Upper lobe of left lung (tissue), 6 donors: ENCODE measurements at regions not wholly inside any gene's neighbourhood (a gene's known extent, or its start where the extent isn't known, plus 50 kb on each side); places are given as distances from the start of the nearest gene placed in this dataset.

Source experiments
- ATAC-seq, 2 donors: fragments of 200-7000 bp; cut with Tn5 transposase; one replicate each; pipeline ENCODE4 v1.9.1; 2022; ENCODE audit warnings: mild to moderate bottlenecking in 2 of 2, moderate library complexity in 2 of 2; ENCODE audit not compliant: low FRiP score in 2 of 2
- DNase-seq, 2 donors: peaks; one replicate each; pipeline ENCODE4 v3.0.0-alpha.2; 2019 to 2020
- H3K27ac ChIP-seq, 4 donors: fragments of 200-600 bp; sonication (generic); one replicate each; pipeline ENCODE4 v1.5.1; 2016 to 2019
- H3K27me3 ChIP-seq, 4 donors: fragments of 200-600 bp; sonication (generic); one replicate each; pipeline ENCODE4 v1.5.1; 2017 to 2019
- H3K36me3 ChIP-seq, 4 donors: fragments of 200-600 bp; sonication (generic); one replicate each; pipeline ENCODE4 v1.5.1; 2016 to 2019
- H3K4me1 ChIP-seq, 4 donors: fragments of 200-600 bp; sonication (generic); one replicate each; pipeline ENCODE4 v1.5.1; 2018 to 2019
- H3K4me3 ChIP-seq, 4 donors: fragments of 200-600 bp; sonication (generic); one replicate each; pipeline ENCODE4 v1.5.1; 2017 to 2019; ENCODE audit warnings: mild to moderate bottlenecking in 2 of 4, moderate library complexity in 1 of 4
- H3K9me3 ChIP-seq, 4 donors: fragments of 200-600 bp; sonication (generic); one replicate each; pipeline ENCODE4 v1.5.1; 2018 to 2019
- EP300 ChIP-seq, 4 donors: sonication (generic); formaldehyde crosslinking; IDR thresholded peaks; one replicate each; pipeline ENCODE4 v1.5.1; 2017; ENCODE audit warnings: antibody characterized with exemption in 4 of 4, control low read depth in 2 of 4
- POLR2A ChIP-seq, 4 donors: fragments of 450-650 bp; IDR thresholded peaks; one replicate each; pipeline ENCODE4 v1.5.1; 2016 to 2017; ENCODE audit warnings: antibody characterized with exemption in 4 of 4, mild to moderate bottlenecking in 2 of 4
- POLR2AphosphoS5 ChIP-seq, 2 donors: sonication (generic); formaldehyde crosslinking; IDR thresholded peaks; one replicate each; pipeline ENCODE4 v1.5.1; 2017; ENCODE audit warnings: antibody characterized with exemption in 2 of 2
- WGBS, 2 donors: methylation state at CpG; one replicate each; pipeline ENCODE4 v1.1.5; 2017 to 2018; 5-methylcytosine and 5-hydroxymethylcytosine counted together
- TF ChIP-seq, protein P1 (sequence below), 6 experiments: fragments of 450-650 bp in 4 of 6; fragments of 200-600 bp in 2 of 6; sonication (generic) in 2 of 6; IDR thresholded peaks; one replicate each; pipeline ENCODE4 v1.5.1; 2016 to 2019; ENCODE audit warnings: antibody characterized with exemption in 6 of 6
- donor health status: DM: no; HTN: no; CAD: no; lungs with moderate emphysema.
- donor health status: DM: no; HTN: yes; CAD: no; lungs with severe emphysema.

DNA sequence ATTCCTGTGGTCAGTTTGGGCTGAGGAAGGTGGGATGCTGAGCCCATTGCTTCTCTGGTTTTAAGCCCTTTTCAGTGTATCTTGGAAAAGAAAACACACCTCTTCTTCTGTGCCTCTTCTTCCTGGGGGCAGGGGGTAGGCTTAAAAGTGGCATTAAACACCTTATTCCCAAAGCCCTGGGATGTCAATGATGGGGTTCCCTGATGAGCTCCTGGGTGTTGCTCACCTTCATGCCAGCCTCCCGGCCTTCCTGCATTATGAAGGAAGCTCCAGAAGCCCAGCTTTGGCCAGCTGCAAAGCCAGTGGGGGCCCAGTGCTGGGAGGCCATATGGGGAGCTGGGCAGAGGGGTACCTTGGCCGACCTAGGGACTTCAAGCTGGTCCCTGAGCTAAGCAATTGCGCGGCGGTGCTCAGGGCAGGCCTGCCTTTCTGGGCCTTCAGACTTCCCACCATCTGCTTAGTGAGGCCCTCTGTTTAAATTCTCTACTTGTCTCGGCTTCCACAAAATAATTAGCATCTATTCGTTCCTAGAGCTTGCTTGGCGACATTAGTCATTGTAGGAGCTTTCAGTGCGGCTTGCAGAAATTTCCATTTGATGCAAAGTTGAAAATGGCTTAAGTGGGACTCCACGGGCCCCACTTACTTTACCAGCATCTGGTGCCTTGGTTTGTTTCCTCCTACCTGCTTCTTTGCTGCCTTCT, 121.7 kb upstream of the NLRP1 start:
- DNase-seq (peak in 1 of 2 donors; percentile 50), ATAC-seq (no peak)
- 88 to 89% methylated on average over 9 to 10 of the region's 10 CpGs for WGBS, 2 donors
- no peaks in the 10 kb centered on the region for H3K27me3 ChIP-seq
- TF ChIP-seq EP300 (IDR thresholded peaks at IDR 0.05): no peak
- no peak for TF ChIP-seq POLR2AphosphoS5 (IDR thresholded peaks at IDR 0.05)
- TF ChIP-seq, protein P1, sequence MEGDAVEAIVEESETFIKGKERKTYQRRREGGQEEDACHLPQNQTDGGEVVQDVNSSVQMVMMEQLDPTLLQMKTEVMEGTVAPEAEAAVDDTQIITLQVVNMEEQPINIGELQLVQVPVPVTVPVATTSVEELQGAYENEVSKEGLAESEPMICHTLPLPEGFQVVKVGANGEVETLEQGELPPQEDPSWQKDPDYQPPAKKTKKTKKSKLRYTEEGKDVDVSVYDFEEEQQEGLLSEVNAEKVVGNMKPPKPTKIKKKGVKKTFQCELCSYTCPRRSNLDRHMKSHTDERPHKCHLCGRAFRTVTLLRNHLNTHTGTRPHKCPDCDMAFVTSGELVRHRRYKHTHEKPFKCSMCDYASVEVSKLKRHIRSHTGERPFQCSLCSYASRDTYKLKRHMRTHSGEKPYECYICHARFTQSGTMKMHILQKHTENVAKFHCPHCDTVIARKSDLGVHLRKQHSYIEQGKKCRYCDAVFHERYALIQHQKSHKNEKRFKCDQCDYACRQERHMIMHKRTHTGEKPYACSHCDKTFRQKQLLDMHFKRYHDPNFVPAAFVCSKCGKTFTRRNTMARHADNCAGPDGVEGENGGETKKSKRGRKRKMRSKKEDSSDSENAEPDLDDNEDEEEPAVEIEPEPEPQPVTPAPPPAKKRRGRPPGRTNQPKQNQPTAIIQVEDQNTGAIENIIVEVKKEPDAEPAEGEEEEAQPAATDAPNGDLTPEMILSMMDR (IDR thresholded peaks at IDR 0.05): no peak
- TF ChIP-seq POLR2A (IDR thresholded peaks at IDR 0.05): no peak
- H3K36me3 ChIP-seq: no peaks in the 10 kb centered on the region
- no peak overlapping the region for H3K4me3 ChIP-seq
- H3K27ac ChIP-seq: no peak overlapping the region
- H3K4me1 ChIP-seq: no peaks in the 10 kb centered on the region
- H3K9me3 ChIP-seq: peaks cover 0 to 10% (median 5%) of the 10 kb centered on the region in 4 donors

DNA sequence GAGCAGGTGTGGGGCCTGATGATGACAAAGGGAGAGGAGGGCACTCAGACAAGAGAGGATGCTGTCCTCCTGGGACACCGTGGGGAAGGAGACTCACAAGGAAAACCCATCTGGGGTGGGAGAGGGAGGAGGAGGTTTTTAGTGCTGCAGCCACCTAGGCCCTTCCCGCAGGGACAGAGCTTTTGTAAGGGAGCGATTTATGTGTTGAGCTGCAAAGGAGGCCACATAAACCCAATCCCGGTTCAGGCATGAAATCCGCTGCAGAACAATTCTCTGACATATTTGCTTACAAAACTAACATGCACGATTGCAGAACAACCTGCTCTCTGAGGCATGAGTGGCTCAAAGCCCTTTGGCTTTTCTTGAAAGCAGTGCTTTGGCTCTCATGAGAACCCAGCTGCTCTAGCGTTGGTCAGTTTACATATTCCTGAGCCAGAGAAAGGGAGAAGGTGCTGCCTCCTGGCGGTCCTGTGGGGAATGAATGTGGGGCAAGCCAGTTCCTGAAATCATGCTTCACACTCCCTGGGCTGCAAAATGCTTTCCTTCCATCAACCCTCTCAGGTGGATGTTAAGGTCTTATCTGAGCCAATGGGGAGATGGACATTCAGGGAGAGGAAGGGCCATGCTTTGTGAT, 122.4 kb upstream of the NLRP1 start:
- H3K27me3 ChIP-seq: no peaks in the 10 kb centered on the region
- no peaks in the 10 kb centered on the region for H3K36me3 ChIP-seq
- H3K4me3 ChIP-seq: no peak overlapping the region
- 33 to 57% methylated on average over 8 of the region's 8 CpGs for WGBS, 2 donors
- no peaks in the 10 kb centered on the region for H3K4me1 ChIP-seq
- no peak overlapping the region for H3K27ac ChIP-seq
- TF ChIP-seq, protein P1 (IDR thresholded peaks at IDR 0.05): peak; percentile 50 to 73 (median 64)
- TF ChIP-seq EP300 (IDR thresholded peaks at IDR 0.05): no peak
- ATAC-seq (peak in 1 of 2 donors; percentile 80), DNase-seq (peak in 1 of 2 donors; percentile 52)
- peaks cover 0 to 10% (median 5%) of the 10 kb centered on the region in 4 donors for H3K9me3 ChIP-seq

DNA sequence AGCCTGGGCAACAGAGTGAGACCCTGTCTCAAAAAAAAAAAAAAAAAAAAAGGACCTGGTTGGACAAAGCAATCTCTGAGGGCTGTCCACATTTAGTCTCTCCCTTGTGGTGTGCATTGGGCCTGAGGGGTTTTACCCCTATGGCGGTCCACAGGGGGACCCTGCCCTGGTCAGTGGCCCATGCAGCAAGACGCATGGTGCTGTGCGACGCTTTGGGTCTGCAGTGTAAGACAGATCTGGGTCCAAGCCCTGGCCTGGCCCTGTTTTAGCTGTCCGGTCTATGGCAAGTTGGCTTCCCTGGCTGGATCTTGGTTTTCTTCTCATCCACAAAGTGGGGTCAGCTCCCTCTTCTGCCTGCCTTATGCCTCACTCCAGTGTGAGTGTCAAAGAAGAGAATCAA, 123.2 kb upstream of the NLRP1 start:
- 92 to 100% methylated on average over 5 of the region's 5 CpGs for WGBS, 2 donors
- no peak for ATAC-seq

DNA sequence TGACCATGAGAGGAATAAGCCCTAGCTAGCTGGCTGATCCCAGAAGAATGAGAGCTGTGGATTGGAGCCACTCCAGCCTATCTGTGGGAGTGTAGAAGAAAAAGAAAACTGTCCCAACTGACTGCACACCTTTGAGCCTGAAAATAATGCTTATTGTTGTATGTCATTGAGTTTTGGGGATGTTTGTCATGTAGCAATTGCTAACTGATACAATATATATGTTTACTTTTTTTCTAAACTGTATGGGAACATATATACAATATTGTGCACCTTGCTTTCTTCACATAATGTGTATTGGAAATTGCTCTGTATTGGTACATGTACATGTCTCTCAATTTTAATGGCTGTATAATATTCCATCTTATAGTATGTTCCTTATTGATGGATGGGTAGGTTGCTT, 124.0 kb upstream of the NLRP1 start:
- ATAC-seq: no peak
- no peak overlapping the region for H3K4me3 ChIP-seq
- no peaks in the 10 kb centered on the region for H3K36me3 ChIP-seq
- no peak for DNase-seq
- no peak overlapping the region for H3K27ac ChIP-seq
- no peaks in the 10 kb centered on the region for H3K9me3 ChIP-seq
- no peaks in the 10 kb centered on the region for H3K27me3 ChIP-seq
- H3K4me1 ChIP-seq: no peaks in the 10 kb centered on the region
- TF ChIP-seq POLR2AphosphoS5 (IDR thresholded peaks at IDR 0.05): no peak

More for the DNA sequence above, 123.2 kb upstream of the NLRP1 start:
- no peak overlapping the region for H3K4me3 ChIP-seq
- no peak for TF ChIP-seq POLR2AphosphoS5 (IDR thresholded peaks at IDR 0.05)
- TF ChIP-seq, protein P1 (IDR thresholded peaks at IDR 0.05): no peak
- no peak for TF ChIP-seq POLR2A (IDR thresholded peaks at IDR 0.05)
- no peak for TF ChIP-seq EP300 (IDR thresholded peaks at IDR 0.05)
- H3K27me3 ChIP-seq: no peaks in the 10 kb centered on the region
- no peak for DNase-seq
- H3K4me1 ChIP-seq: no peaks in the 10 kb centered on the region
- peaks cover 0 to 5% (median 3%) of the 10 kb centered on the region in 4 donors for H3K9me3 ChIP-seq
- no peaks in the 10 kb centered on the region for H3K36me3 ChIP-seq
- H3K27ac ChIP-seq: no peak overlapping the region

DNA sequence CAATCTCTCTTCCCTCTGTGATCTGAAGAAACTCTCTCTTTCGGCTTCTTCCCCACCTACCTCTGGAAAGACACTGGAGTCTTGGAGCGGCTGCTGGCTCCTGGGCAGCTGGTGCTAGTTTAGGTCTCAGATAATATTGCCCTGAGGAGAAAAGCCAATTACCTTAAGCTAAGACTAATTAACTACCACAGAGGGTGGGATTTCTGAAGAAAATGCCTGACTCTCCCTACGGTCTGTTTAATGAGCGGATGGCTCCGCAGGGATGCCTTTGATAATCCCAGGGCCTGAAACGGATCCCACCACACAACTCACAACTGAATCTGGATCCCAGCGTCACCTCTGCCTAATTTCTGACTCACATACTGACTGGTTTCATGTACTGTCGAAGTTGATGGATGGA, 127.0 kb upstream of the NLRP1 start:
- Histone ChIP-seq H3K4me3 (no peak overlapping the region), H3K36me3 (no peaks in the 10 kb centered on the region), H3K4me1 (no peaks in the 10 kb centered on the region), H3K9me3 (no peaks in the 10 kb centered on the region), H3K27me3 (no peaks in the 10 kb centered on the region), H3K27ac (no peak overlapping the region)
- no peak for TF ChIP-seq EP300 (IDR thresholded peaks at IDR 0.05)
- TF ChIP-seq, protein P1 (IDR thresholded peaks at IDR 0.05): no peak
- no peak for TF ChIP-seq POLR2AphosphoS5 (IDR thresholded peaks at IDR 0.05)
- TF ChIP-seq POLR2A (IDR thresholded peaks at IDR 0.05): no peak
- WGBS, 2 donors: 62 to 70% methylated on average over 7 to 8 of the region's 8 CpGs
- ATAC-seq (no peak), DNase-seq (no peak)
